Body of pancreas (tissue), 4 donors: ENCODE measurements at regions not wholly inside any gene's neighbourhood (a gene's known extent, or its start where the extent isn't known, plus 50 kb on each side); places are given as distances from the start of the nearest gene placed in this dataset.

Source experiments
- POLR2A ChIP-seq, 3 donors: fragments of 450-650 bp; IDR thresholded peaks; one replicate each; pipeline ENCODE4 v1.6.1; 2016; ENCODE audit warnings: antibody characterized with exemption in 3 of 3, mild to moderate bottlenecking in 2 of 3
- TF ChIP-seq, protein P1 (sequence below), 7 experiments: fragments of 450-650 bp in 4 of 7; fragments of 200-600 bp in 3 of 7; sonication (generic) in 3 of 7; IDR thresholded peaks; one replicate each; pipeline ENCODE4 v1.5.1; 2016 to 2019; ENCODE audit warnings: antibody characterized with exemption in 7 of 7

DNA sequence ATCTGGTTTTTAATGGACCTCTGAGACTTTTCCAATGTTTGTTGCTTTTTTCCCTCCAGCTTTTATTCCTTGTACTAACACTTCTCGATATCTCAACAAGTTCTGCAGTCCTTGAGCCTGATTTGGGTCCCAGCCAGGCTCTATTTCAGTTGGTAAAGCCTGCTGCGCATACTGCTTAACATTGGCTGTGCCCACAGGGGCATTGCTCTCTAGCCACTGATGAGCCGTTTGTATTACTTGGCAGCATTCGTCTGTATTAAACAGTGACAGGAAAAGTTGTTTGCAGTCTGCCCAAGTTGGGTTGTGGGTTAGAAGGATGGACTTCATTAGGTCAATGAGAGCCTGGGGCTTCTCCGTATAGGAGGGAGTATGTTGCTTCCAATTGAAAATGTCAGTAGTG lies 59.6 kb upstream of the XAGE1B start:
- TF ChIP-seq POLR2A (IDR thresholded peaks at IDR 0.05) = no peak
- TF ChIP-seq, protein P1, sequence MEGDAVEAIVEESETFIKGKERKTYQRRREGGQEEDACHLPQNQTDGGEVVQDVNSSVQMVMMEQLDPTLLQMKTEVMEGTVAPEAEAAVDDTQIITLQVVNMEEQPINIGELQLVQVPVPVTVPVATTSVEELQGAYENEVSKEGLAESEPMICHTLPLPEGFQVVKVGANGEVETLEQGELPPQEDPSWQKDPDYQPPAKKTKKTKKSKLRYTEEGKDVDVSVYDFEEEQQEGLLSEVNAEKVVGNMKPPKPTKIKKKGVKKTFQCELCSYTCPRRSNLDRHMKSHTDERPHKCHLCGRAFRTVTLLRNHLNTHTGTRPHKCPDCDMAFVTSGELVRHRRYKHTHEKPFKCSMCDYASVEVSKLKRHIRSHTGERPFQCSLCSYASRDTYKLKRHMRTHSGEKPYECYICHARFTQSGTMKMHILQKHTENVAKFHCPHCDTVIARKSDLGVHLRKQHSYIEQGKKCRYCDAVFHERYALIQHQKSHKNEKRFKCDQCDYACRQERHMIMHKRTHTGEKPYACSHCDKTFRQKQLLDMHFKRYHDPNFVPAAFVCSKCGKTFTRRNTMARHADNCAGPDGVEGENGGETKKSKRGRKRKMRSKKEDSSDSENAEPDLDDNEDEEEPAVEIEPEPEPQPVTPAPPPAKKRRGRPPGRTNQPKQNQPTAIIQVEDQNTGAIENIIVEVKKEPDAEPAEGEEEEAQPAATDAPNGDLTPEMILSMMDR (IDR thresholded peaks at IDR 0.05) = no peak
